Astrocyte (in vitro differentiated cells and primary cell): ENCODE measurements at regions not wholly inside any gene's neighbourhood (a gene's known extent, or its start where the extent isn't known, plus 50 kb on each side); places are given as distances from the start of the nearest gene placed in this dataset.

ENCODE experiments used
- DNase-seq: peaks from one replicate; pipeline ENCODE4 v3.0.0-alpha.2; 2010; ENCODE audit warnings: low read depth
- FAIRE-seq: peaks from 2 replicates; lab custom pipeline; 2011; peaks lifted over from hg19 to GRCh38; lab: Jason Lieb, UNC
- H2AFZ ChIP-seq: 2 replicates; pipeline ENCODE4 v1.6.0; 2012; ENCODE audit warnings: low read depth, low read length, inconsistent platforms
- H3K27ac ChIP-seq: 2 replicates; pipeline ENCODE4 v1.5.1; 2011; ENCODE audit warnings: low read depth, low read length, inconsistent platforms
- H3K27me3 ChIP-seq: 2 replicates; pipeline ENCODE4 v1.6.0; 2011; ENCODE audit warnings: low read length, inconsistent platforms; ENCODE audit not compliant: insufficient read depth
- H3K36me3 ChIP-seq: 2 replicates; pipeline ENCODE4 v1.5.1; 2011; ENCODE audit warnings: low read length, inconsistent platforms; ENCODE audit not compliant: insufficient read depth
- H3K4me1 ChIP-seq: 2 replicates; pipeline ENCODE4 v1.5.1; 2011; ENCODE audit warnings: low read length, inconsistent platforms; ENCODE audit not compliant: insufficient read depth
- H3K4me2 ChIP-seq: 2 replicates; pipeline ENCODE4 v1.6.0; 2012; ENCODE audit warnings: low read length, inconsistent platforms
- H3K4me3 ChIP-seq: 2 replicates; pipeline ENCODE4 v1.5.1; 2011; ENCODE audit warnings: low read depth, mild to moderate bottlenecking, low read length, inconsistent platforms; ENCODE audit not compliant: insufficient read depth
- H3K79me2 ChIP-seq: 2 replicates; pipeline ENCODE4 v1.6.0; 2012; ENCODE audit warnings: mild to moderate bottlenecking, low read length, inconsistent platforms; ENCODE audit not compliant: insufficient read depth
- H3K9ac ChIP-seq: 2 replicates; pipeline ENCODE4 v1.6.0; 2012; ENCODE audit warnings: mild to moderate bottlenecking, low read length, inconsistent platforms
- H3K9me3 ChIP-seq: 2 replicates; pipeline ENCODE4 v1.5.1; 2012; ENCODE audit warnings: low read depth, mild to moderate bottlenecking, low read length, inconsistent platforms; ENCODE audit not compliant: insufficient read depth
- H4K20me1 ChIP-seq: 2 replicates; pipeline ENCODE4 v1.6.0; 2012; ENCODE audit warnings: low read length, inconsistent platforms; ENCODE audit not compliant: insufficient read depth
- H3K27ac Mint-ChIP-seq: one replicate; pipeline ENCODE4 v1.8.0; 2021; ENCODE audit warnings: mild to moderate bottlenecking, mixed read lengths; ENCODE audit not compliant: unreplicated experiment
- H3K27me3 Mint-ChIP-seq: one replicate; pipeline ENCODE4 v1.8.0; 2021; ENCODE audit warnings: low read depth, mixed read lengths; ENCODE audit not compliant: unreplicated experiment
- H3K36me3 Mint-ChIP-seq: one replicate; pipeline ENCODE4 v1.8.0; 2021; ENCODE audit warnings: low read depth, mixed read lengths; ENCODE audit not compliant: unreplicated experiment
- H3K4me1 Mint-ChIP-seq: one replicate; pipeline ENCODE4 v1.8.0; 2021; ENCODE audit warnings: low read depth, mixed read lengths; ENCODE audit not compliant: unreplicated experiment
- H3K4me3 Mint-ChIP-seq: one replicate; pipeline ENCODE4 v1.8.0; 2021; ENCODE audit warnings: mild to moderate bottlenecking, moderate library complexity, mixed read lengths; ENCODE audit not compliant: unreplicated experiment
- H3K9me3 Mint-ChIP-seq: one replicate; pipeline ENCODE4 v1.8.0; 2021; ENCODE audit warnings: mild to moderate bottlenecking, mixed read lengths; ENCODE audit not compliant: unreplicated experiment
- CTCF ChIP-seq: IDR thresholded peaks from 2 replicates; pipeline ENCODE4 v1.5.1; 2011; ENCODE audit warnings: low read depth, mild to moderate bottlenecking, inconsistent platforms, low read length, moderate library complexity; ENCODE audit not compliant: insufficient read depth
- EZH2 ChIP-seq: IDR thresholded peaks from 2 replicates; pipeline ENCODE4 v1.6.1; 2012; ENCODE audit warnings: mild to moderate bottlenecking, low read length, inconsistent platforms; ENCODE audit not compliant: insufficient read depth

GRCh38 chr1:25094229-25094628, 138.1 kb downstream of the SYF2 start:
- Histone ChIP-seq H2AFZ (no peak overlapping the region), H3K9me3 (no peaks in the 10 kb centered on the region), H3K27me3 (peaks cover 20% of the 10 kb centered on the region), H3K4me3 (no peak overlapping the region), H3K4me2 (no peak overlapping the region), H3K36me3 (no peaks in the 10 kb centered on the region), H3K4me1 (peaks cover 11% of the 10 kb centered on the region), H3K9ac (no peak overlapping the region), H3K27ac (no peak overlapping the region), H4K20me1 (no peaks in the 10 kb centered on the region), H3K79me2 (no peaks in the 10 kb centered on the region)
- FAIRE-seq: no peak
- H3K4me3 Mint-ChIP-seq: no peak overlapping the region
- no peak for TF ChIP-seq CTCF
- no peak for TF ChIP-seq EZH2
- H3K27me3 Mint-ChIP-seq: peaks cover 42% of the 10 kb centered on the region
- H3K9me3 Mint-ChIP-seq: peaks cover 20% of the 10 kb centered on the region
- peaks cover 4% of the 10 kb centered on the region for H3K4me1 Mint-ChIP-seq
- no peak for DNase-seq
- no peak overlapping the region for H3K27ac Mint-ChIP-seq
- H3K36me3 Mint-ChIP-seq: no peaks in the 10 kb centered on the region

GRCh38 chr1:25091658-25092057, 140.6 kb downstream of the SYF2 start:
- no peaks in the 10 kb centered on the region for H3K79me2 ChIP-seq
- Mint-ChIP-seq H3K27me3 (peaks cover 49% of the 10 kb centered on the region), H3K36me3 (no peaks in the 10 kb centered on the region), H3K4me1 (peaks cover 3% of the 10 kb centered on the region), H3K9me3 (peaks cover 14% of the 10 kb centered on the region), H3K4me3 (no peak overlapping the region), H3K27ac (no peak overlapping the region)
- peaks cover 11% of the 10 kb centered on the region for H3K4me1 ChIP-seq
- no peaks in the 10 kb centered on the region for H3K36me3 ChIP-seq
- H3K4me2 ChIP-seq: no peak overlapping the region
- no peak overlapping the region for H2AFZ ChIP-seq
- TF ChIP-seq CTCF (no peak), EZH2 (no peak)
- no peaks in the 10 kb centered on the region for H4K20me1 ChIP-seq
- peaks cover 14% of the 10 kb centered on the region for H3K27me3 ChIP-seq
- DNase-seq: no peak
- H3K9ac ChIP-seq: no peak overlapping the region
- H3K27ac ChIP-seq: no peak overlapping the region
- no peaks in the 10 kb centered on the region for H3K9me3 ChIP-seq
- no peak for FAIRE-seq
- H3K4me3 ChIP-seq: no peak overlapping the region

DNA sequence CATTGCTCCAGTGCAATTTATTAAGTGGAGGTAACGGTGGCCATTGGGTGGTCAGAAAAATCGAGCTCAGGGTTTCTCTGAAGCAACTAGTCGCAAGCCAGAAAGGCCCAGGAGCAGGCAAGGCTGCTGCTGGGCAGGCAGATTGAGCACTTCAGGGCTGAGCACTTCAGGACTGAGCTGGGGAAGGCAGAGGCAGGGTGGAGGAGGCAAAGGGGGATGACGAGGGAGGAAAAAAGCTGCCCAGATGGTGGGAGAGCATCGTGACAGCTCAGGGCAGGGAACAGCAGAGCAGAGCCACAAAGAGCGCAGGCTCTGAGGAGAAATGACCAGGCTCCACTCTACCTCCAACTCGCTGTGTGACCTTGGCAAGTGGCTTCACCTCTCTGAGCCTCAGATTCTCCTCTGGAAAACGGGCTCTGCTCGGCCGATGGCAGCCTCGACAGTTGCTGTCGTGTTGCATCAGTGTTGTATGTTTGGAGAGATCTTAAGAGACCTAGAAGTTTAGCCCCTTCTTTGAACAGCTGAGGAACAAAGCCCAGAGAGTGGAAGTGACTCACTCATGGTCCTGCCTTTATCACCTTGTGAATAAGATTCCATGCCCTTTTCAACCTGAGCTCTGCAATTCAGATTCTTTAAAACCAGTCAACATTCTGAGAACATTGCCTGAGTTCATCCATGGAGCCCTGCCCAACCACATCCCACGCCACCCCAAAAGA, 141.4 kb downstream of the SYF2 start:
- no peak for TF ChIP-seq EZH2
- TF ChIP-seq CTCF: no peak
- Mint-ChIP-seq H3K9me3 (peaks cover 6% of the 10 kb centered on the region), H3K4me1 (peaks cover 3% of the 10 kb centered on the region), H3K4me3 (no peak overlapping the region), H3K27ac (no peak overlapping the region), H3K36me3 (no peaks in the 10 kb centered on the region), H3K27me3 (peaks cover 54% of the 10 kb centered on the region)
- Histone ChIP-seq H3K9me3 (no peaks in the 10 kb centered on the region), H2AFZ (no peak overlapping the region), H3K4me3 (no peak overlapping the region), H4K20me1 (no peaks in the 10 kb centered on the region), H3K4me2 (no peak overlapping the region), H3K9ac (no peak overlapping the region), H3K36me3 (no peaks in the 10 kb centered on the region), H3K79me2 (no peaks in the 10 kb centered on the region), H3K27me3 (peaks cover 15% of the 10 kb centered on the region), H3K27ac (no peak overlapping the region), H3K4me1 (peaks cover 11% of the 10 kb centered on the region)
- DNase-seq: peak; percentile 49
- no peak for FAIRE-seq
